Caki2 (cell line): ENCODE measurements at regions not wholly inside any gene's neighbourhood (a gene's known extent, or its start where the extent isn't known, plus 50 kb on each side); places are given as distances from the start of the nearest gene placed in this dataset.
"Not testable (repeated sequence)": the region's sequence is repeated elsewhere in the genome, so short reads cannot be mapped to it uniquely, and the experiment has no call there.

Experiments used
- DNase-seq: peaks from one replicate; pipeline ENCODE4 v3.0.0-alpha.2; 2015; ENCODE audit warnings: low read depth
- in situ Hi-C: cut with HindIII; loops from 2 replicates; pipeline ENCODE4 v1.10.0; 2016; ENCODE audit warnings: low sequenced_read_pairs, low pct_unique_long_range_greater_than_20kb, mixed read lengths

- in situ Hi-C loops = no loop called here
- no peak for DNase-seq
Measured at GRCh38 chr10:90999512-91000172, 78.8 kb upstream of the ANKRD1 start.

GRCh38 chr10:91000470-91000869, 79.6 kb upstream of the ANKRD1 start:
- in situ Hi-C loops = no loop called here

GRCh38 chr10:91000985-91001384, 80.1 kb upstream of the ANKRD1 start:
- DNase-seq = no peak
- in situ Hi-C loops = no loop called here

More at GRCh38 chr10:91000470-91000869, 79.6 kb upstream of the ANKRD1 start:
- no peak for DNase-seq

GRCh38 chr10:91002656-91003055, 81.8 kb upstream of the ANKRD1 start:
- in situ Hi-C loops = no loop called here
- DNase-seq = no peak

GRCh38 chr10:91003379-91003778, 82.5 kb upstream of the ANKRD1 start:
- in situ Hi-C loops, DNase-seq: not testable (repeated sequence)

GRCh38 chr10:91005276-91005675, 84.4 kb upstream of the ANKRD1 start:
- DNase-seq, in situ Hi-C loops: not testable (repeated sequence)

- DNase-seq = peak; percentile 40
- in situ Hi-C loops = no loop called here
Measured at GRCh38 chr10:91006001-91006751, 85.3 kb upstream of the ANKRD1 start.

GRCh38 chr10:91006752-91007346, 86.0 kb upstream of the ANKRD1 start:
- in situ Hi-C loops = no loop called here
- DNase-seq = no peak

GRCh38 chr10:91007655-91008054, 86.8 kb upstream of the ANKRD1 start:
- in situ Hi-C loops = no loop called here
- no peak for DNase-seq

GRCh38 chr10:91009121-91009520, 88.2 kb upstream of the ANKRD1 start:
- in situ Hi-C loops = no loop called here
- DNase-seq = no peak

- no peak for DNase-seq
- in situ Hi-C loops = no loop called here
Measured at GRCh38 chr10:91010952-91011351, 90.1 kb upstream of the ANKRD1 start.

- DNase-seq = no peak
- in situ Hi-C loops = no loop called here
Measured at GRCh38 chr10:91012502-91012901, 91.6 kb upstream of the ANKRD1 start.

GRCh38 chr10:91013985-91014384, 93.1 kb upstream of the ANKRD1 start:
- no peak for DNase-seq
- in situ Hi-C loops = no loop called here

GRCh38 chr10:91017198-91017597, 96.3 kb upstream of the ANKRD1 start:
- DNase-seq = no peak

GRCh38 chr10:91021901-91022300, 101.0 kb upstream of the ANKRD1 start:
- no peak for DNase-seq
- in situ Hi-C loops = no loop called here

More at GRCh38 chr10:91017198-91017597, 96.3 kb upstream of the ANKRD1 start:
- in situ Hi-C loops = no loop called here

- no peak for DNase-seq
- in situ Hi-C loops = no loop called here
Measured at GRCh38 chr10:91022390-91022789, 101.5 kb upstream of the ANKRD1 start.

GRCh38 chr10:91022924-91023699, 102.2 kb upstream of the ANKRD1 start:
- in situ Hi-C loops = no loop called here
- no peak for DNase-seq

- in situ Hi-C loops = no loop called here
Measured at GRCh38 chr10:91023700-91024398, 103.0 kb upstream of the ANKRD1 start.

More at GRCh38 chr10:91023700-91024398, 103.0 kb upstream of the ANKRD1 start:
- DNase-seq = no peak
